Left lobe of liver (tissue), 2 donors: ENCODE measurements at regions not wholly inside any gene's neighbourhood (a gene's known extent, or its start where the extent isn't known, plus 50 kb on each side); places are given as distances from the start of the nearest gene placed in this dataset.
A peak's percentile ranks its signal among the peaks of the same experiment; 100 is the strongest.
"Not testable (repeated sequence)": the region's sequence is repeated elsewhere in the genome, so short reads cannot be mapped to it uniquely, and the experiment has no call there.

Experiments
- ATAC-seq: fragments of 200-7000 bp; cut with Tn5 transposase; one replicate; pipeline ENCODE4 v1.9.1; 2020; ENCODE audit warnings: mild to moderate bottlenecking, moderate library complexity
- DNase-seq: peaks from one replicate; pipeline ENCODE4 v3.0.0-alpha.2; 2020; ENCODE audit warnings: low spot score
- donor health status: DM: no; HTN: no; CAD: no; lungs with moderate emphysema.
- donor health status: DM: no; HTN: yes; CAD: no.

DNA sequence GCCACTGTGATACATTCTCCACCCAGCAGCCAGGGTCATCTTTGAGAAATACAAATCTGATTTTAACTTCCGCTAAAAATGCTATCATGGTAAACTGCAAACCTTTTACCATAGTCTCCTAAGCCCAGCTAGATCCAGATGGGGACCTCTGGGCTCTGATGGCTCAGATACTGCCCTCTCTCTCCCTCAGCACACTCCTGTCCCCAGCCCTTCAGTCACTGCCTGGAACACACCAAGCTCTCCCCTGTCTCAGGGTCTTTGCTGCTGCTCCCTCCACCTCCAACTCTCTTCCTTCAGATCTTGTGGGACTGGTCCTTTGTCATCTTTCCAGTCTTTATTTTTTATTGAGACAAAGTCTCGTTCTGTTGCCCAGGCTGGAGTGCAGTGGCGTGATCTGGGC, 65.1 kb downstream of the SPRY4 start:
- DNase-seq, result no peak

DNA sequence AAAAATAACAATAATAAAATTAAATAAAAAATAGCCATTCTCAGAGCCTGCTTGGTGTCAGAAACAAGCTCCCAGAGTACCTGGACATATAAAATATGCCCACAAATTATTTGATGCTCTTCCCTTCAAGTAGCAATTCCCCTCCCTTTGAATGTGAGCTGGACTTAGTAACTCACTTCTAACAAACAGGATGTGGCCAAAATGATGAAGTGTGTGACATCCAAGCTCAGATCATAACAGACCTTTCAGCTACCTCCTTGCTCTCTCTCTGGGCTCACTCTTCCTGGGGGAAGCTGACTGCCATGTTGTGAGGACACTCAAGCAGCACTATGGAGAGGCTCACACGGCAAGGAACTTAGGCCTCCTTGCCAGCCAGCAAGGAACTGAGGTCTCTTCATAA, 69.0 kb downstream of the SPRY4 start:
- ATAC-seq (no peak), DNase-seq (no peak)

More for the DNA sequence above, 65.1 kb downstream of the SPRY4 start:
- ATAC-seq, result no peak

DNA sequence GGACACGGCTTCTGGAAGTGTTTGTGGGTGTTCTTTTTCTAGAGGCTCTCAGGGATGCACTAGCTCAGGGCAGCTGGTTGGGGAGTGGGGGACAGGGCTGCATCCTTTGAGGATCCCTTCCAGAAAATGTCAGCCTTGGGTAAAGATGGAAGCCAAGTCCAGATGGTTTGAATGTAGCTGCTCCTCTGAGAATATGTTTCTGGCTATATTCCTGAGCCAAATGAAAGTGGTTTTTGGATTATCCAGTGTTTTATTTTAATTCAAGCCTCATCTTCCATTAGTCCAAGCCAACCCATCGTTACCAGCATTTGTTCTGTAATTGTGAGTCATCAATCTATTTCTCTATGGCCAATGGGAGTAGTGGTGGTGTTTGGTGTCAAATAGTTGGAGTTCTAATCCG, 70.4 kb downstream of the SPRY4 start:
- no peak for ATAC-seq

DNA sequence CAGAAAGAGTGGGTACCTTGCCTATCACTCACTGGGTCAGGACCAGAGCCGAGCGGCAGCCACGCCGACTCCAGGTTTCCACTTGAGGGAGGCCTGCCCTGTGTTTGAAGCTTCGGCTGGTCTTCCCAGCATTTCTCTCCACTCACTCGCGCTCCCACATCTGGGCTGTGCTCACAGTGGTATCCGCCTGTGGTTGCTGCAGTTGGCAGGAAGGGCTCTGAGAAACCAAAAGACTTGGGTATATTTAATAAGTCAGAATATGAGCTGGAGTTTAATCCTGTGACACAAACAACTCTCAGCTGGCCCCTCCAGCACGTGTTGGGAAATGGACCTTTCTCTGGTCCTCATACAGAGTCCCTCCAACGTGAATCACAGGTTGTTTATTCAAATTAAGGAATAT, 70.9 kb downstream of the SPRY4 start:
- no peak for DNase-seq
- ATAC-seq, result no peak

More for the DNA sequence above, 70.4 kb downstream of the SPRY4 start:
- DNase-seq, result no peak

DNA sequence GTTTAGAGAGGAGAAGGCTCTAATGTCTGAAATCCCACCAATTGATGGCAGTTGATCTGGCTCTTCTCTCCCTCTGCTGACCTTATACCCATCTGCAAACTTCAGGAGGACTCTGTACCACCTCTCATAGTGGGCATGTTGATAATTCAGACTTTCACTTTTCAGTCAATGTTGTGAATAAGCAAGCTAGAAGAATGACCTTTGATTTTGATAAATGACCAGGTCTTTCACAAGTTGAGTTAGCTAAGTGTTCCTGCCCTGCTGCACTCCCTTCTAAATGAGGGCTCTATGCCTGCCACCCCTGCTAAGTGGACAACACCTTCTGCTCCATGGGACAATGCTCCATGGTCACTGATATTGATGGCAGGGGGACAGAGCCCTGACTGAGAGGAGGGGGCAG, 74.7 kb downstream of the SPRY4 start:
- DNase-seq (peak; percentile 49), ATAC-seq (peak; percentile 83)

DNA sequence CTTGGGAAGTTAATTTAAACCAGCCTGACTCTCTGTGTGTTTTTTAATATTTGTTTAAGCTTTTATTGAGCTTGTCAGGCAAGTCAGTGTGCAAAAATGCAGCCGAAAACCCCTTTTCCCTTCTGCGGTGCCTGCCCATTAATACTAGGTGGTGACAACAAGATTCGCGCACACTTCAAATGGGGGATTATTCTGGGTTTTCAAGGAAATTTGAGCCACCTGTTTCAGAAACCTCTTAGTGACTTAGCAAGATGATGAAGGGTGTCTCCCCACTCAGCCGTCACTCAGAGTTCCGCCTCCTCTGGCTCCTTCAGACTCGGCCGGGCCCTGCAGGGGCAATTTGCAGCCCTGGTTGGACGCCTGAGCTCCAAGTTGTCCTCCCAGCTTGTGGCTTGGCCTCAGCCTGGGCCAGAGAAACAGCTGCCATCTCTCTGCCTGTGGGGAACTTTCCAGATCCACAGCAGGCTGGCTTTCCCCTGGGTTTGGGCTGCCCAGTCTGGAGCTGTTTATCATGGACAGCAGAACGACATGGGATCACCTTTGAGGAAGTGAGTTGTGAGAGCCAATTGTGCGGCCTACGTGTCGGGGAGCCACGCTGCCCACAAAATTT, 75.9 kb downstream of the SPRY4 start:
- peak; percentile 27 for ATAC-seq

DNA sequence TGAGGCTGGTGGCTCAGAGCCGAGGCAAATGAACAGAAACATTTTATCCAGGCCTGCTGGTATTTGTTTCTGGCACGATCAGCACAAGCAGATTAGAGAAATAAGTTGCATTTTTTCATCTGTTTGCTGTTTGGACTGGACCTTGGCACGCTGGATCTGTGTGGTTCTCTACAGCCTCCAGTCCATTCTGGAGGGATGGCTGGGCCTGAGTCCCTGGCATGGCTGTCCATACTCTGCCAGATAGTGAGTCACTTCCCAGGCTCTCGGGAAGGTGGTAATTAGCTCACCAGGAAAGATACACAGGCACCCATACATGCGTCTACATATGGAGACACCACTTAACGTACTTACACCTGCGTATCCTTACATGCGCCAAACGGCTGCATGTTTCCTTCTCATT, 78.6 kb downstream of the SPRY4 start:
- DNase-seq (peak; percentile 82), ATAC-seq (peak; percentile 87)

More for the DNA sequence above, 75.9 kb downstream of the SPRY4 start:
- DNase-seq, result peak; percentile 47

DNA sequence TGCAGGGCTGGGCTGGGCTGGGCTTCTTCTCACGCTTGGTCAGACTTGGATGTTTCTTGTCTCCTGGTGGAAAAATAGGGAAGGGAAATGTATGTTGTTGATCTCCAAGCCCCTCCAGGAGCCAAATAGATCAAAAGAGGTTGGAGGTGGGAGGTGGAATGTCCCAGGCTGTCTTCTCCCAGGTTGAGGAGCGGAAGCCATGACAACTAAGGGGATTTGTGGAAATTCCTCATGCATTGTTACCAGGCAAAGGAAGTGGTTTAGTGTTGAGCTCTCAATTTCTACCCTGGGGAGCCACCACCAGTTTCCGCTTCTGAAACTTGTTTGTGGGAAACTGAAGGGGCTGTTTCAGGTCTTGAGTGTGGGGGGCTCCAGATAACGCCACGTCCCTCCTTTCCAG, 79.0 kb downstream of the SPRY4 start:
- ATAC-seq (no peak), DNase-seq (no peak)

DNA sequence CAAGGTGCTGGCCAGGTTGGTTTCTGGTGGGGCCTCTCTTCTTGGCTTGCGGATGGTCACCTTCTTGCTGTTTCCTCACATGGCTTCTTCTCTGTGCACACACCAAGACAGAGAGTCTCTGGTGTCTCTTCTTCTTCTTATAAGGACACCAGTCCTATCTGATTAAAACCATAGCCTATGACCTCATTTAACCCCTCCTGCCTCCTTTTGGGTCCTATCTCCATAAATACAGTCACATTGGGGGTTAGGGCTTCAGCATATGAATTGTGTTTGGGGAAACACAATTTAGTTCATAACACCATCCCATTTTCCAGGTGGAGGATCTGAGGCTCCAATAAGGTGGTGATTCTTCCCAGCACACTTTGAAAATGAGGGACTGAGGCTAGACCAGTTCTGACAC, 80.4 kb downstream of the SPRY4 start:
- DNase-seq (no peak), ATAC-seq (no peak)

DNA sequence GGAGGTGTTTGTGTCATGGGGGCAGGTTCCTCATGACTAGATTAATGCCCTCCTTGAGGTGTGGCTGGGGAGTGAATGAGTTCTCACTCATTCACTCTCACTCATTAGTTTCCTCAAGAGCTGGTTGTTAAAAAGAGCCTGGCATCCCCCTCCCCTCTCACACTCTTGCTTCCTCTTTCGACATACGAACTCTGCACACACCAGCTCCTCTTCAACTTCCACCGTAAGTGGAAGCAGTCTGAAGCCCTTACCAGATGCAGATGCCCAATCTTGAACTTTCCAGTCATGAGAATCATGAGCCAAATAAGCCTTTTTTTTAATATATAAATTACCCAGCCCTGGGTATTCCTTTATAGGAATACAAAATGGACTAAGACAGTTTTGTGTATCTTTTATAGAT, 82.5 kb downstream of the SPRY4 start:
- ATAC-seq, result no peak

DNA sequence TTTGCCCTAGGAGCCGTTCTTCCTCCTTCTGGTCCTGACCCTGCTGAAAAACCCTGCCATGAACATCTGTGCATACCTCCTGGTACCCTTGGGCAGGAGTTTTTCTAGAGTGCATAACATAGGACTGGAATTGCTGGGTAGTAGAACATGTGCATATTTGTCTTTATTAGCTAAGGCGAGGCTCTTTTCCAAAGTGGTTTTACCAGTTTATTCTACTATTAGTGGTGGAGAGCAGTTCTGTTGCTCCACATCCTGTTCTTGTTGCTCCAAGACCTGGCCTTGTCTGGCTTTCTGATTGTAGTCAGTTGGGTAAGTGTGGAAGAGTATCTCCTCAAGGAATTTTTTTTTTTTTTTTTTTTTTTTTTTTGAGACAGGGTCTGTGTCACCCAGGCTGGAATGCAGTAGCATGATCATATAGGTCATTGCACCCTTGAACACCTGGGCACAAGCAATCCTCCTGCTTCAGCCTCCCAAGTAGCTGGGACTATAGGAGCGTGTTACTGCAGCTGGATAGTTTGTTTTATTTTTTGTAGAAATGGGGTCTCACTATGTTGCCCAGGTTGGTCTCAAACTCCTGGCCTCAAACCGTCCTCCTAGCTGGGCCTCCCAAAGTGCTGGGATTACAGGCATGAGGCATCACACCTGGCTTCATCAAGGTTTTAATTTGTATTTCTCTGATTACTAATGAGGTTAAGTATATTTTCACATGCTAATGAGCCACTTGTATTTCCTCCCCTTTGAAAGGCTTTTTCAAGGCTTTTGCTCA, 85.2 kb downstream of the SPRY4 start:
- no peak for ATAC-seq
- no peak for DNase-seq

More for the DNA sequence above, 82.5 kb downstream of the SPRY4 start:
- no peak for DNase-seq

DNA sequence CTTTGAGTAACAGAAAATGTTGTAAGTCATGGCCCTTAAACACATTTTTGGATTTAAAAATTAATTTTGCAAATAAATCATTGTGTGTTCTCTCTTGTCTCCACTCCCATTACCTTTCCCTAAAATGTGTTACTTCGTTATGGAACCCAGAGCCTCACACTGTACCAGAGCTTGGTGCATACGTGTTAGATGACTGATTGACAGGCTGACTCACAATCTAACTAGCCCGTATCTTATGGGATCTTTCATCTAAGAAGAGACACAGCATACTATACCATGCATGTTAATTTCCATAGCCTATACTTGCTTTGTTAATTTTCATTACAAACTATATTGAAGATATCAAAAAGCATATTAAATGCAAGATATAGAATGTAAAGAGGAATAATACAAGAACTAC, 87.1 kb downstream of the SPRY4 start:
- no peak for DNase-seq
- ATAC-seq, result no peak

DNA sequence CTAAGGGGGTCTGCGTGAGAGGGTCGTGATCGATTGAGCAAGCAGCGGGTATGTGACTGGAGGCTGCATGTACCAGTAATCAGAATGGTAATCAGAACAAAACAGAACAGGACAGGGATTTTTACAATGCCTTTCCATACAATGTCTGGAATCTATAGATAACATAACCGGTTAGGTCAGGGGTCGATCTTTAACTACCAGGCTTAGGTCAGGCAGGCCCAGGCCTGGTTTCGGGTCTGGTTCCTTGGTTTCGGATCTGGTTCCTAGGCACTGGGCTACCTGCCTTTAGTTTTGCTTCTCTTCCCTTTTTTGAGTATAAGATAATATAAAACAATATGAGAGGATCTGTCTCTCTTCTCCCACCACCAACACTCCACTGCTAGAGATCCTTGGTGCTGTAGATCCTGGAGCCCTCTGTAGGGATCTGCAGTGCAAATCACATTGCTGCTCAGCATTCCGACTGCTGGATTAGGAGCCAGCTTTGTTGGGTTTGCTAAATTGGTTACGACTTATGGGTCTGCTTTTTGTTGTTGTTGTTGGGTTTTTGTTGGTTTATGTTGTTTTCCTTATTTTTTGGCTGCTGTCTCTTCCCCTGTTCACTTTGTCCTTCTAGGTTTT, 88.0 kb downstream of the SPRY4 start:
- not testable (repeated sequence) for ATAC-seq, DNase-seq

DNA sequence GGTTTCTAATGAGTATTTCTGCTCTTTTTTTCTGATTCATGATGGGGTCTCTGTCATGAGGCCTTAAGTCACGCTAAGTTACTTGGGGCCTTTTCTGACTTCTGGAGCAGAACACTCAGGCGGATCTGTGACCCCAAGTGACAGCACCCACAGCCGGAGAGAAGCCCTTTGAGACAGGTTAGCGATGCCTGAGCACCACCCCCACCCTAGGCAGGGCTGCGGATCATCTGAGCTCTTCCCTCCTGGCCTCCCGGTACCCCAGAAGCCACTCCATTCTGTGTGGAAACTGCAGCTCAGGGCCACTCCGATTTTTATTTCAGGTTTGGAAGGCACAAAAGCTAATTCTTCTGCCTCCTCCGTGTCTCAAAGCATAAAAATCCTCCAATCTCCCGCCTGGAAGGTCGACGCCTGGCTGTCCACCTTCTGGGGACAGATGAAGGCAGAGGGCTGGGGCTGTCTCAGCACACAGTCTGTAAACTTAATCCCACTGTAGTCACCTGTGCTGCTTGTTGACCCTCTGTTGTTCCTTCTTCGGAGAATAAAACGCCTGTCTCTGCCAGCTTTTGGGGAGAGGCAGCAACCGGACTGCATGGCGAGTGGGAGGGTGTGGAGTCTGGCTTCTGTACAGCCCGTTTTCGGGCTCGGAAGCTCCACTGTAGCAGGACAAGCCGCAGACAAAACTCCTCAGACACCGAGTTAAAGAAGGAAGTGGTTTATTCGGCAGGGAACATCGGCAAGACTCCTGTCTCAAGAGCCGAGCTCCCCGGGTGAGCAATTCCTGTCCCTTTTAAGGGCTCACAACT, 88.8 kb downstream of the SPRY4 start:
- no peak for ATAC-seq
- DNase-seq, result no peak

DNA sequence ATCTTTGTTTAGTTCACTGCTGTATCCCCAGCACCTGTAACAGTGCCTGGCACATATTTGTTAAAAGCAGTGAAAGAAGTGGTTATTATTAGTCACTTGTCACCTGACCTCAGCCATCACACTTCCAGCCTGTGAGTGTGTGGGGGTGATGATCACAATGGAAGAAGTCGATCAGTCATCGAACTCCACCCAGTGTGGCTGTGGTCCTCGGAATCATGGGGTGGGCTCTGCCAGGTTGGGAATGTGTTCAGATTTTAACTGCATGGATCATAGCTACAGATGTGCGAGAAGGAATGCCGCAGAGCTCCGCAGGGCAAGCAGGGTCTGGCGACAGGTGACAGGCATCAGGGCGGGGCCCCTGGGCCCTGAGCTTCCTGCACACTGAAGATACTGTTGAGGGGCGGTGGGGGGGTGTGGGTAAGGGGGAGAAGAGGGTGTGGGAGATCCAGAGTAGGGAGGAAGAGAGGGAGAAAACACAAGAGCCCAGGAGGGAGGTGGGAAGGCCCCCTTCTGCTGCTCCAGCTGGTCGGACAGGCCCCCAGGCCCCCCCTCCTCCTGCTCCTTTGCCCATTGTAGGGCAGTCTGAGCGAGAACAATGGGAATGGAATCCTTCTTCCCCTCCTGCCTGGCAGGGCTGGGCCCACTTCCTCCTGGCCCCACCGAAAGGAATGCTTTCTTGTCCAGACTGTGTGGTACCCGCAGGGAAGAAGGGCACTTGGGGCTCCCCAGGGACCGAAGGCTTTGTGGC, 89.6 kb downstream of the SPRY4 start:
- DNase-seq (no peak), ATAC-seq (no peak)

DNA sequence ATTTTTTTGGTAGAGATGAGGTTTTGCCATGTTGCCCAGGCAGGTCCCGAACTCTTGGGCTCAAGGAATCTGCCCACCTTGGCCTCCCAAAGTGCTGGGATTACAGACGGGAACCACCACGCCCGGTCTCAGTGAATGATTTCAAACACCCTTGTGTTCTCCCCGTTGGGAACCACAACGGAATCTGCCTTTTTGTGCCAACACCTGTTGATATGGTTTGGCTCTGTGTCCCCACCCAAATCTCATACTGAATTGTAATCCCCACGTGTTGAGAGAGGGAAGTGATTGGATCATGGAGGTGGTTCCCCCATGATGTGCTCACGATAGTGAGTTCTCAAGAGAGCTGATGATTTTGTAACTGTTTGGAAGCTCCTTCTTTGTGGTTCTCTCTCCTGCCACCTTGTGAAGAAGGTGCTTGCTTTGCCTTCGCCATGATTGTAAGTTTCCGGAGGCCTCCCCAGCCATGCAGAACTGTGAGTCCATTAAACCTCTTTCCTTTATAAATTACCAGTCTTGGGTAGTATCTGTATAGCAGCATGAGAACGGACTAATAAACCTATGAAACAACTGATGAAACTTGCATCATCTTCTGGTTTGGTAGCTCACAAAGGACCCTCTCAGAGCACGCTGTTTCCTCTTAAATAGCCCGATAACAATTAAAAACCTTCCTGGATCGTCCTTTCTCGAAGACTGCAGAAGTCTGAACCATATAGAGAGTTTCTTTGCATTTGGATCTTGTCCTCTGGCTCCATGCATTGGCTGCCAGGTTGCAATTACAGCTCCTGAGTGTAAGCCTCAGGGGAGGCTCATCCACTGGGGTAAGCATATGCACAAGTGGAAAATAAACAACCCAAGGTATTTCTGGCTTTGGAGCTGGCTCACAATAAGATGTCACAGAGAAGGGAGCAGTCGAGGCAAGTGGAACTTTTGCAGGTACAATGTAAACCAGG, 91.5 kb downstream of the SPRY4 start:
- ATAC-seq (no peak), DNase-seq (no peak)

DNA sequence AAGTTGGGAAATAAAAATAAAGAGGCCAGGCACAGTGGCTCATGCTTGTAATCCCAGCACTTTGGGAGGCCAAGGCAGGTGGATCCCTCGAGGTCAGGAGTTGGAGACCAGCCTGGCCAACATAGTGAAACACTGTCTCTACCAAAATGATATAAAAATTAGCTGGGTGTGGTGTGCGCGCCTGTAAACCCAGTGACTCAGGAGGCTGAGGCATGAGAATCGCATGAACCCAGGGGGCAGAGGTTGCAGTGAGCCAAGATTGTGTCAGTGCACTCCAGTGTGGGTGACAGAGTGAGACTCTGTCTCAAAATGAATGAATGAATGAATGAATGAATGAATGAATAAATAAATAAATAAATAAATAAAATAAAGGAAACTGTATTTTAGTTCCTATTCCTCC, 93.9 kb downstream of the SPRY4 start:
- DNase-seq, result not testable (repeated sequence)

DNA sequence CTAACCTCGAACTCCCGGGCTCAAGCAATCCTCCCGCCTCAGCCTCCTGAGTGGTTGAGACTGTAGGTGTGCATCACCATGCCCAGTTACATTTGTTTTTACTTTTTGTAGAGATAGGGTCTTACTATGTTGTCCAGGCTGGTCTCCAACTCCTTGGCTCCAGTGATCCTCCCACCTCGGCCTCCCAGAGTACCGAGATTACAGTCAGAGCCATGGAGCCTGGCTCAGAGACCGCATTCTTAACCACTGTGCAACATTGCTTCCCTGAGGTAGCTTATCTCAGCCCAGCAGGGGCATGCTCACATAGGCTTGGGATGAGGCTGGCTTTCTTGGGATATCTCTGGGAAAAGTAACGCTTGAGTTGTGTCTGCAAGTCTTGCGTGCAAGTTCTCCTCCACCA, 99.7 kb downstream of the SPRY4 start:
- no peak for DNase-seq
- no peak for ATAC-seq

More for the DNA sequence above, 93.9 kb downstream of the SPRY4 start:
- ATAC-seq, result not testable (repeated sequence)

DNA sequence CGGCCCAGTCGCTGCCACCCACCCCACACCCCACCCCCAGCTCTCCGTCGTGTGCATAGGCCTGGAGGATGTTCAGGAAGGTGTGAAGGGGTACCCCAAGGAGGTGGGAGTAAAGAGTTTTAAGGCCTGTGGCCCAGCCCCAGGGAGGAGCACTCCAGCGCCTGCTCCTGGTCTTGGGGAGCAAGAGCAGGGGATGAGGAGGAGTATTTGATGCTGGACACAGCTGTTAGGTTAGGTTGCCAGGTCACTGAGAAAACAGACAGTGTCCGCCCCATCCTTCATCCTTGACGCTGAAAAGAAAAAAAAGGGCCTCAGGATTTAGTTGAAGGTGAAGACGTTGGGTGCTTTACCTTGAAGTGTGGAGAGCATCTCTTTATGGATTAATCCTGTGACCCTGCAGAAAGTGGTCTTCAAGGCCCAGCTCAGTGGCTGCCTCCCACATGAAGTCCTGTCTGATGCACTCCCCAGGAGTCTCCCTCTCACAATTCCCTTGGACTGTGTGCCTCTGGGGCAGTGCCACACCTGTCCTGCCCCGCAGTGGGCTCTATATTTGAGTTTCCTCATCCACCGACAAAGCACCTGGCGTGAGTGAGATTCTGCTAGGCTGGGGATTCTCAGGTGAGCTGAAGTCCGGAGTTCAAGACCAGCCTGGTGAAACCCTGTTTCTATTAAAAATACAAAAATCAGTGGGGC, 101.8 kb downstream of the SPRY4 start:
- no peak for DNase-seq
- no peak for ATAC-seq
